PFSK-1 (cell line): ENCODE measurements at regions not wholly inside any gene's neighbourhood (a gene's known extent, or its start where the extent isn't known, plus 50 kb on each side); places are given as distances from the start of the nearest gene placed in this dataset.

ENCODE experiments used
- FOXP2 ChIP-seq: optimal IDR thresholded peaks from 2 replicates; pipeline ENCODE3; 2011; ENCODE audit warnings: borderline replicate concordance, control low read depth, inconsistent platforms; ENCODE audit not compliant: insufficient read depth; ENCODE audit errors: extremely low read length, extremely low read depth
- POLR2AphosphoS5 ChIP-seq: IDR thresholded peaks from 2 replicates; pipeline ENCODE4 v1.6.1; 2012; ENCODE audit warnings: low read depth, mild to moderate bottlenecking, control low read depth, low read length, moderate library complexity
- SIN3A ChIP-seq: IDR thresholded peaks from 2 replicates; pipeline ENCODE4 v1.6.1; 2012; ENCODE audit warnings: mild to moderate bottlenecking, low read length, moderate library complexity, borderline replicate concordance; ENCODE audit not compliant: insufficient read depth
- TAF1 ChIP-seq: IDR thresholded peaks from 2 replicates; pipeline ENCODE4 v1.6.1; 2012; ENCODE audit warnings: low read length, control low read depth, borderline replicate concordance; ENCODE audit not compliant: insufficient read depth
- TF ChIP-seq, protein P1 (sequence below), 2 experiments: IDR thresholded peaks; 2 replicates each; pipeline versions ENCODE4 v1.6.1 to v1.8.0; 2011 to 2012; ENCODE audit warnings: low read depth in 2 of 2, low read length in 2 of 2, control low read depth in 1 of 2, inconsistent platforms in 1 of 2, mild to moderate bottlenecking in 1 of 2, moderate library complexity in 1 of 2; ENCODE audit not compliant: insufficient read depth in 1 of 2

DNA sequence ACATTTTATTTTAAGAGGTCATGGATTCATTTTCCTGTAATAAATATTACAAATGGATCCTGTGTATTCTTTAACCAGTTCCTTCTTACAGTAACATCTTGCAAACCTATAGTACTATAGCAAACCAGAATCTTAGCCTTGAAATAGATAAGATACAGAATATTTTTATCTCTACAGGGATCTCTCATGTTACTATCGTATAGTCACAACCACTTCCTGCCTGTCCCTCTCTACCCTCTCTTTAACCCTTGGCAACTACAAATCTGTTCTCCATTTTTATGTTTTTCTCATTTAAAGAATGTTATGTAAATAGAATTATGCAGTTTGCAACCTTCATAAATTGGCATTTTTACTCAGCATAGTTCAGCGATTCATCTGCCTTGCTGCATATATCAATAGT, 454.0 kb downstream of the DIRAS2 start:
- TF ChIP-seq TAF1: no peak
- no peak for TF ChIP-seq FOXP2
- no peak for TF ChIP-seq SIN3A
- no peak for TF ChIP-seq POLR2AphosphoS5
- TF ChIP-seq, protein P1, sequence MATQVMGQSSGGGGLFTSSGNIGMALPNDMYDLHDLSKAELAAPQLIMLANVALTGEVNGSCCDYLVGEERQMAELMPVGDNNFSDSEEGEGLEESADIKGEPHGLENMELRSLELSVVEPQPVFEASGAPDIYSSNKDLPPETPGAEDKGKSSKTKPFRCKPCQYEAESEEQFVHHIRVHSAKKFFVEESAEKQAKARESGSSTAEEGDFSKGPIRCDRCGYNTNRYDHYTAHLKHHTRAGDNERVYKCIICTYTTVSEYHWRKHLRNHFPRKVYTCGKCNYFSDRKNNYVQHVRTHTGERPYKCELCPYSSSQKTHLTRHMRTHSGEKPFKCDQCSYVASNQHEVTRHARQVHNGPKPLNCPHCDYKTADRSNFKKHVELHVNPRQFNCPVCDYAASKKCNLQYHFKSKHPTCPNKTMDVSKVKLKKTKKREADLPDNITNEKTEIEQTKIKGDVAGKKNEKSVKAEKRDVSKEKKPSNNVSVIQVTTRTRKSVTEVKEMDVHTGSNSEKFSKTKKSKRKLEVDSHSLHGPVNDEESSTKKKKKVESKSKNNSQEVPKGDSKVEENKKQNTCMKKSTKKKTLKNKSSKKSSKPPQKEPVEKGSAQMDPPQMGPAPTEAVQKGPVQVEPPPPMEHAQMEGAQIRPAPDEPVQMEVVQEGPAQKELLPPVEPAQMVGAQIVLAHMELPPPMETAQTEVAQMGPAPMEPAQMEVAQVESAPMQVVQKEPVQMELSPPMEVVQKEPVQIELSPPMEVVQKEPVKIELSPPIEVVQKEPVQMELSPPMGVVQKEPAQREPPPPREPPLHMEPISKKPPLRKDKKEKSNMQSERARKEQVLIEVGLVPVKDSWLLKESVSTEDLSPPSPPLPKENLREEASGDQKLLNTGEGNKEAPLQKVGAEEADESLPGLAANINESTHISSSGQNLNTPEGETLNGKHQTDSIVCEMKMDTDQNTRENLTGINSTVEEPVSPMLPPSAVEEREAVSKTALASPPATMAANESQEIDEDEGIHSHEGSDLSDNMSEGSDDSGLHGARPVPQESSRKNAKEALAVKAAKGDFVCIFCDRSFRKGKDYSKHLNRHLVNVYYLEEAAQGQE (IDR thresholded peaks at IDR 0.05; ENCODE audit: insufficient read depth in 1 of 2, low read depth in 2 of 2, low read length in 2 of 2): no peak

- TF ChIP-seq TAF1: no peak
These were observed 453.3 kb downstream of the DIRAS2 start for GRCh38 chr9:90189306-90189705.

DNA sequence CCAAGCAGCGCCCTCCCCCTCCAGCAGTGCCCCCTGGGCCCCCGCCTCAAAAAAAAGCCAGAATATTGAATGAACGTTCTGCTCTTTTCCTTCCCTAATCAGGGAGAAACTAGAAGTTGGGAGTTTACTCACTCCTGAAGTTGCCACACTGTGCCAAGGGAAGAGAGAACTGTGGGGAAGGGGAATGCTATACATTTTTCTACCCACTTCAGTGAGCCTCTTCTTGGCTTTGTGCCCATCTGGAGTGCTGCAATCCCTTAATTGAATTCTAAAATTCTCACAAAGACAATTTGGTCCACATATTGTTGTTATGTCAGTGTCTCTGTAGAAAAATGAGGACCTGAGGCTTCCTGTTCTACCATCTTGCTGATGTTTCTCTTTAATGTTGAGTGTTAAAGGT, 443.7 kb downstream of the DIRAS2 start:
- no peak for TF ChIP-seq POLR2AphosphoS5

- TF ChIP-seq POLR2AphosphoS5 (no peak), SIN3A (no peak), TAF1 (no peak), FOXP2 (no peak)
- TF ChIP-seq, protein P1 (IDR thresholded peaks at IDR 0.05; ENCODE audit: insufficient read depth in 1 of 2, low read depth in 2 of 2, low read length in 2 of 2): no peak
These were observed 440.9 kb downstream of the DIRAS2 start for GRCh38 chr9:90201766-90202165.

- TF ChIP-seq, protein P1 (IDR thresholded peaks at IDR 0.05; ENCODE audit: insufficient read depth in 1 of 2, low read depth in 2 of 2, low read length in 2 of 2): no peak
- TF ChIP-seq TAF1 (no peak), POLR2AphosphoS5 (no peak), FOXP2 (no peak), SIN3A (no peak)
These were observed 438.3 kb downstream of the DIRAS2 start for GRCh38 chr9:90204128-90204831.

DNA sequence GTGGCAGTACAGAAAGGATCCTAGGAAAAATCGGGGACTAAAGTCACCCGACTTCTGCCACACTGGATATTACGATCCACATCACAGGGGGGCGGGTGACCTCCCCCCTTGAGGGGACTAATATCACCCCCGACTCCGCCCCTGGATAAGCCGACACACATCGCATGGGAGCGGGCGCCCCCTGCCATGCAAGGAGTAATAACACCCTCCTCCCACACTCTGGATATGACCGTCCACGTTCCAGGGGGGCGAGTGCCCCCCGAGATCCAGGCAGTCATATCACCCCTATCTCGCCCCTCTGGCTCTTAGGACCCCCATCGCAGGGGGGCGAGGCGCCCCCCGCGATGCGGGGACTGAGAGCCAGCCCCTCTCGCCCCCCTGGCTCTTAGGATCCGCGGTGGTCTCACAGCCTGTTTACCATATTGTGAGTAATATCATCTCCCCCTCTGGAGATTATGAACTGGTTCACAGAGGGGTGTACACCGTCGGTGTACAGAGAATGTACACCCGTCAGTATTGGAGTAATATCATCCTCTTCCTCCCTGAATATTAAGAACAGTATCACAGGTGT, 423.0 kb downstream of the DIRAS2 start:
- TF ChIP-seq POLR2AphosphoS5 (no peak), FOXP2 (no peak), TAF1 (no peak), SIN3A (no peak)
- TF ChIP-seq, protein P1 (IDR thresholded peaks at IDR 0.05; ENCODE audit: insufficient read depth in 1 of 2, low read depth in 2 of 2, low read length in 2 of 2): no peak
